GM18508 (cell line): ENCODE measurements at regions not wholly inside any gene's neighbourhood (a gene's known extent, or its start where the extent isn't known, plus 50 kb on each side); places are given as distances from the start of the nearest gene placed in this dataset.
"Not testable (repeated sequence)": the region's sequence is repeated elsewhere in the genome, so short reads cannot be mapped to it uniquely, and the experiment has no call there.

Experiments used
- ATAC-seq: cut with Tn5 transposase; IDR thresholded peaks from one replicate; pipeline ENCODE4 v1.9.1; 2021; ENCODE audit warnings: moderate number of reproducible peaks; ENCODE audit not compliant: insufficient read depth, unreplicated experiment

DNA sequence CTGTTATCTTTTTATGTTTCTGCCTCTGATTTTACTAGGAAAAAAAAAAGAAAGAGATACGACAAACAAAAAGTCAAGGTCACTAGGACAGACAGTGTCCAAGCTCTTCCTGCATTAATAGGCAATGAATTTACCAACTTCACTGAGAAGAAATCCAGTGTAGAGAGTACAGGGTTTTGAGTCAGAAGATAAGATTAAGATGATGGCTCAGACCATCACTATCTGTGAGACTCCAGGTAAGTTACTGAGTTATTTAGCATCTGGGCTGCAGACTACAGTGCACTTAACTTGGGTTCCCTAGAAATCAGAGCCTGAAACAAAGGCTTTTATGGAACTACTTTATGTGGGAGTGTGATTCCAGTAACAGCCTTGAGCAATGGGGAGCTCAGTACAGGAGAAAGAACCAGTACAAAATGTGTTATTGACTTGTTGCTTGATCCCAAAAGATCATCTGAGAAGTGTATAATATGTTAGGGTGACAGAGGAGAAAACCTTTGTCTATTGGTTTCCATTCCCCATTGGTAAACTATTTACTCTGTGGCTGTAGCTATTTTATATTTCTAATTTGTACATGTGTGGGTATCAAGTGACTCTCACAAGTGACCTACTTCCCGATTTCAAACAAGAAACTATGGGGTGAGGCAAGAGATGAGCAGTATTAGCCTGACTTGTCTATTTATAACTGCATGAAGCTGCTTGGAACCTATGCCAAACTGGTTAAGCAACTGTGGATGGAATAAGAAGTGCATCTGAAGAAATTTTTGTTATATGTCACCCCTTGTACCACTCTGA, 395.8 kb downstream of the RAB38 start:
- no peak for ATAC-seq

- ATAC-seq, result no peak
Observed at GRCh38 chr11:87778357-87778756, 396.9 kb downstream of the RAB38 start.

DNA sequence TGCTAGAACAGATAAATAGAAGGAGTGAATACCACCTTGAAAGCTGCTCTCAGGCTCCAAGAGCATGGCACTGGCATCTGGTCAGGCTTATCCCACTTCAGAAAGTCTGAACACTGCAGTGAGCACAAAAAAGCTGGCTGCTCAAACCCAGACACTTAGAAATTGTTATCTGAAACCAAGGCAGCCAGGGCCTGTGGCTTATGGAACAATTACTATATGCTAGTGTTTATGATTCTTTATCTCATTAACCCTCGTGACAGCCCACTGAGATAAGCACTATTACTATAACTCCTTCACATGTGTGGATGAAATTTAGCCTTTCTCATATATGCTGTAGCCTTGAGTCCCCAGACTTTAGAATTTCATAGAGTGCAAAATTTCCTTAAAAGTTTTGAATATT, 400.2 kb downstream of the RAB38 start:
- no peak for ATAC-seq

DNA sequence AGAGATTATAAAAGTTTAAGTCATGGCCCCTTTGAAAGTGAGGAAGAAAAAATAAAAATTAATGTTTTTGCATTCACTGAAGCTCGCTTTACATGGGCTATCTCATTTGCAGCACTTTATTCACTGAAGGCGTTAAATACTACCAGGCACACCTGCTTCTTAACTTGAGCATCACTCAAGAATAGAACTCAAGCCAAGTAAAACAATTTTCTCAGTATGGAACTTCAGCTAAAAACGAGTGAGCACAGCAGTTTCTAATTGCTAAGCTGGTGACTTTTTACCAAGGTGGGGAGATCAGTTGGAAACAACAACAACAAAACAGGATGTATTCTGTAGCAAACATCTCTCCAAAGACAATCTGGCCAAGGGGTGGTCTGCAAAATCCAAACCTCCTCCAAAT, 405.6 kb downstream of the RAB38 start:
- ATAC-seq, result no peak

GRCh38 chr11:87767615-87768014, 407.6 kb downstream of the RAB38 start:
- ATAC-seq, result no peak

DNA sequence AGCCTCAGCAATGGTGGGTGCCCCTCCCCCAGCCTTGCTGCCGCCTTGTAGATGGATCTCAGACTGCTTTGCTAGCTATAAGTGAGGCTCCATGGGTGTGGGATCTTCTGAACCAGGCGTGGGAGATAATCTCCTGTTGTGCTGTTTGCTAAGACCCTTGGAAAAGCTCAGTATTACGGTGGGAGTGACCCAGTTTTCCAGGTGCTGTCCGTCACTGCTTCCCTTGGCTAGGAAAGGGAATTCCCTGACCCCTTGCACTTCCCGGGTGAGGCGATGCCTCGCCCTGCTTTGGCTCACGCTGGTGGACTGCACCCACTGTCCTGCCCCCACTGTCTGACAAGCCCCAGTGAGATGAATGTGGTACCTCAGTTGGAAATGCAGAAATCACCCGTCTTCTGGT, 411.2 kb downstream of the RAB38 start:
- ATAC-seq, result not testable (repeated sequence)

GRCh38 chr11:87754685-87755084, 420.6 kb downstream of the RAB38 start:
- no peak for ATAC-seq

DNA sequence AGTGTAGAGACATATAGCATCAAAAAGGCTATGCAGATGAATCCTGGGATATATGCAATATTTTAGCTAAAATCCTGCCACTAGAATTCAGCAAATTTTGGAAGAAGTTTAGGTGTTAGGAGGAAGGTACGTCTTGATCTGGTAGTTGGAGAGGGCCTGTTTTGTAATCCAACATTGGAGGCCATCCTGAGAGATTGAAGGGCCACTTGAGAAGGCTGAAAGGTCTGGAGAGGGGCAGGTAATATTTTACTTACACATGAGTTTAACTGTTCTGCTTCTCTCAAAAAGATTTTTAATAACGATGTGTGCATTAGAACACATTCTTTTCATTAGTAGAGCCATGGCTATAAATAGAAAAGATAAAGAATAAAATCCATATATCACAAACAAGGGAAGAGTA, 422.1 kb downstream of the RAB38 start:
- ATAC-seq, result no peak

DNA sequence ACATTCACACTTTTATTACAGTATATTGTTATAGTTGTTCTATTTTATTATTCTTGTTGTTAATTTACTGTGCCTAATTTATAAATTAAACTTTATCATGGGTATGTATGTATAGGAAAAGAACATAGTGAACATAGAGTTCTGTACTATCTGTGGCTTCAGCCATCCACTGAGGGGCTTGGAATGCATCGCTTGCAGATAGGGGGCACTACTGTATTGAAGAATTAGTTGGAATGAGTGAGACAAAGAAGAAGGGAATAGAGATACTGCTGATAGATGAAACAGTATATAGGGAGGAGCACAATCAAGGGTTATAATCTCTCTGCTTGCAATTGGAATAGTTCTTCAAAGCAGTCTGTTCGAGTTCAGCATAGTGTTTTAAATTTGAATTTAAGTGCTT, 432.2 kb downstream of the RAB38 start:
- ATAC-seq, result no peak

DNA sequence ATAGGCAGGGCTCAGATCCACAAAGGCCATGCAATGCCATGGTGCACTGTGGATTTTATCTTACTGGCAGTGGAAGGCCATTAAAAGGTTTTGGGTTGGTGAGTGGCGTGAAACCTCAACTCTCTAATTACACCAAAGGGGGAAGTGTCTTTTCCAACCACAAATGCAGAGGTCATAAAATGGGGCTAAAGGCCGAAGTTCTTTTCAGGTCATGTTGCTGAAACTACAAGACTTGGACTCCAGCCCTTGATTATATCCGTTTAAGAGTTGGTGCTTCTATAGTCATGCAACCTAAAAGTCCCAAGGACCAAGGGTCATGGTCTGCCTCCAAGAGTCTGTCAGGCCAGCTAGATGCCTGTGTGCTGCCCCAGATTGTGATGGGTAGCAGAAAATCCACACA, 434.3 kb downstream of the RAB38 start:
- no peak for ATAC-seq

DNA sequence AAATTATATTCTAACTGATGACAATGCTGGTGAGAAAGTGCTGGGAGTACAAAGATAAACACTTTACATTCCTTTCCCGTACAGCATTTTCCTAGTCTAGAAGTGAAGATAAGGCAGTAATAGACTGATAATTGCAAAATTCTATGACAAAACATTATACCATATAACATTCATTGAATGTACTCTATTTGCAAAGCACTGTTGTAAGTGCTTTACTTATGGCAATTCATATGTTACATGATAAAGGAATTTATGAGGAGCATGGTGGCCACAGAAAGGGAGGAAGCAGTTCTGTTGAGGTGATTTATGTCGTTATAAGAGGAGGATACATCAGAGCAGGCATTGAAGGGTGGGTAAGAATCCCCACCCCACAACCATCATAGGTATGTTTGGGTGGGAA, 434.8 kb downstream of the RAB38 start:
- ATAC-seq, result no peak

DNA sequence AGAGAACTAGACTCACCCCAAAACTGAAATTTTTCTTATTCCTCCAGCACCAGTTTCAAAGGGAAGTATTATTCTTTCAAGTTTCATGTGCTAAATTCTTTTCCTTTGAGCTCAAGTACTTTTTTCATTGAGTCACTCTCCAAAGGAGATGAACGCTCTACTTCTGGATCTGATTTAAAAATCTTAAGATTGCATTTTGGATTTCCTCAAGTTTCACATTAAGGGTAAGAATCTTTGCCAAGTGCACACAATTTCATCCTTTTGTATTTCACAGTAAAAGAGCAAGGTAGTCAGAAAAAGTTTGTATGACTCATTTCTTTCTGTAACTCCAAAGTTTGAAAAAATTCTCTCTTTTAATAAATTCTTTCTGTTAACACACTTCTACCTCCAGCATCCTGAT, 435.5 kb downstream of the RAB38 start:
- ATAC-seq, result no peak

DNA sequence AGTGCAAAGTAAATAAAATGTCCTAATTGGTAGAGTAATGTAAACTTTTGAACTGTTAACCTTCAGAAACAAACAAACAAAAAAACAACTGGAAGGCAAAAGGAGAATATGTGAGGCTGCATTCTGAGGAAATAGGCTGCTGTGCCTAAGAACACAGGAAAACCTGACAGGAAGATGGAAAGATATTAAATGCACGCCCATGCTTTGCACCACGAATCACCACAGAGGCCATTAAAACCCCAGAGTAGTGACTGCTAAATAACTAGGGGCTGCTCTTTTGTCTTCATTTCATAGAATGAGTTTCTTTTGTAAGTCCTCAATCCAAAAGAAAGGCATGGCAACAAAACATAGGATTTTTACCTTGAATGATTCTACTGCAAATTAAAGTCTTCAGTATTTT, 436.0 kb downstream of the RAB38 start:
- no peak for ATAC-seq

GRCh38 chr11:87736928-87737327, 438.3 kb downstream of the RAB38 start:
- ATAC-seq, result no peak

- no peak for ATAC-seq
Observed at GRCh38 chr11:87726506-87726905, 448.7 kb downstream of the RAB38 start.

DNA sequence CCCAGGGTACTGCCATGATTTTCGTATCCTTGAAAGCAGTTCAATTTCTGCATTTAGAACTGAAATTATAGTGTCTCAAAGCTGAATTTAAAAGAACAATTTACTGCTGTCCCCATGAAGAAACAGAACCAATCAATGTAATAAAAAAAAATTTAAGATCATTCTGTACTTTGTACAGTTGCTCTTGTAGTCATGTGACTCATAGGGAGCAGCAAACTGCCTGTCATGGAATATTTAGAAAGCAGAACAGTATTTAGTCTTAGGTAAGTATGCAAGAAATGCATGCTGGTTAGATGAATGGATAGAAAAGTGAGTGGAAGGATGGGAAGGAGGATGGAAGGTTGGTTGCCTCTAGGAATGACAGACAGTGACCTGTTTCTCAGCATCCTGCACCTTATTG, 450.9 kb downstream of the RAB38 start:
- ATAC-seq, result no peak

GRCh38 chr11:87722756-87723565, 452.3 kb downstream of the RAB38 start:
- ATAC-seq, result no peak

DNA sequence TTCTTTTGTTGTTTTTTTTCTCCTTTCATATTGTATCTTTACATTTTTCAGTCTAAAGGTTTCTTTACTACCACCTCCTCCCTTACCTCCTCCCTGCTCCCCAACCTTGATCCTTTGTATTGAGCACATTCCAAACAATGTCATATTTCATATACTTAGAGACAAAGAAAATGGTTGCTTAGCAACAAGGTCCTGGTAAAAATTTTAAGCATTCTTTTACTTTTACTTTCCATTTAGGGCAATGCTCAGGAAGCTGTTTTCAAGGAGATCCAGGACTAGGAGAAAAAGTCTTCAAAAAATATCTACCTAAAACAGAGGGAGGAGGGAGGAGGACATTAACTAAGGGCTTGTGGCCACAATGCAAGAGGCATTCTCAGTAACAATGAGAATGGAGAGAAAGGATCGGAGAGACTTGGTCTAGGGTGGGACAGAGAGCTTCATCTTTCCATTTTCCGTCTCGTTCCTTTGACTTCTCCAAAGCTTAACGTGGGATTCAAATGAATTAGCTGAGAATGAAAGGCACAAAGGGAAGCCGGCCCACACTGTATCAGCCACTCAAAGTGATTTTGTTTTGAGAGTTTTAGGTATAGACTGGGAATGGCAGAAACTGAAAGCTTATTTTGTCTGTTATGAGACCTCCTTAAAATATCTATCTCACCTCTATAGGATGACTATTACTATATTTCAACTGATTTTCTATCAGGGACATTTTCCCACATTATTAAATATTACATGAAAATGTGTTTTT, 455.7 kb downstream of the RAB38 start:
- no peak for ATAC-seq

GRCh38 chr11:87712802-87713202, 462.4 kb downstream of the RAB38 start:
- ATAC-seq, result no peak

DNA sequence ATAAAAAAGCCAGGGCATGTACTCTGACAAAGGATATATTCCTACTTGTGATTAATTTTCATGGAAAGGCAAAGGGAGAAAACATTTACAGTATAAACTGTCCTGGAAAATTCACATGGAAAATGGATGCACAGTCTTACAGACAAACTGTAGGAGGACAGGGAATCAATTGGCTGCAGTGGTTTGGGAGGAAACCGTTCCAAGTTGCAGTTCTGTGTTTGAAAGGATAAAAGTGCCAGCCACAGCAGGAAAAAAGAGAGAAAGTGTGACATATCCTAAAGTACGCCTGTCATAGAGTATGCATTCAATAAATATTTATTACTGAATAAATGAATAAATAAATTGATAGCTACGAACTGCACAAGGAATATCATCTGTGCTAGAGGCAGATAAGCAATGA, 462.9 kb downstream of the RAB38 start:
- ATAC-seq, result no peak

DNA sequence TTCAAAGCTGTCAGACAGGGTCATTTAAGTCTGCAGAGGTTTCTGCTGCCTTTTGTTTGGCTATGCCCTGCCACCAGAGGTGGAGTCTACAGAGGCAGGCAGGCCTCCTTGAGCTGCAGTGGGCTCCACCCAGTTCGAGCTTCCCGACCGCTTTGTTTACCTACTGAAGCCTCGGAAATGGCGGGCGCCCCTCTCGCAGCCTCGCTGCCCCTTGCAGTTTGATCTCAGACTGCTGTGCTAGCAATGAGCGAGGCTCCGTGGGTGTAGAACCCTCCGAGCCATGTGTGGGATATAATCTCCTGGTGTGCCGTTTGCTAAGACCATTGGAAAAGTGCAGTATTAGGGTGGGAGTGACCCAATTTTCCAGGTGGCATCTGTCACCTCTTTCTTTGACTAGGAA, 471.7 kb downstream of the RAB38 start:
- not testable (repeated sequence) for ATAC-seq
